Loucy (cell line): ENCODE measurements at regions not wholly inside any gene's neighbourhood (a gene's known extent, or its start where the extent isn't known, plus 50 kb on each side); places are given as distances from the start of the nearest gene placed in this dataset.

Source experiments
- H2AFZ ChIP-seq: fragments of 200-600 bp; sonication (generic); 2 replicates; pipeline ENCODE4 v1.6.0; 2016; ENCODE audit warnings: antibody characterized with exemption, mild to moderate bottlenecking, low read length, moderate library complexity
- H3F3A ChIP-seq: fragments of 200-600 bp; 2 replicates; pipeline ENCODE4 v1.6.0; 2016; ENCODE audit warnings: antibody characterized with exemption, low read depth, mild to moderate bottlenecking
- H3K27me3 ChIP-seq: fragments of 200-600 bp; sonication (generic); 2 replicates; pipeline ENCODE4 v1.6.1; 2014; ENCODE audit warnings: low read length, mild to moderate bottlenecking; ENCODE audit not compliant: insufficient read depth, poor library complexity, severe bottlenecking
- H3K36me3 ChIP-seq: fragments of 200-600 bp; sonication (generic); 2 replicates; pipeline ENCODE4 v1.6.1; 2016; ENCODE audit warnings: low read length; ENCODE audit not compliant: insufficient read depth
- H3K4me1 ChIP-seq: fragments of 200-600 bp; sonication (generic); 2 replicates; pipeline ENCODE4 v1.5.1; 2014; ENCODE audit warnings: low read length, mild to moderate bottlenecking; ENCODE audit not compliant: insufficient read depth, poor library complexity, severe bottlenecking
- H3K4me2 ChIP-seq: fragments of 200-600 bp; sonication (generic); 2 replicates; pipeline ENCODE4 v1.6.0; 2014; ENCODE audit warnings: antibody characterized with exemption, low read length, low read depth, mild to moderate bottlenecking; ENCODE audit not compliant: poor library complexity, severe bottlenecking
- H3K4me3 ChIP-seq: fragments of 200-600 bp; sonication (generic); 2 replicates; pipeline ENCODE4 v1.5.1; 2014; ENCODE audit warnings: low read length, mild to moderate bottlenecking, mixed read lengths; ENCODE audit not compliant: poor library complexity, severe bottlenecking
- H3K79me2 ChIP-seq: fragments of 200-600 bp; sonication (generic); 2 replicates; pipeline ENCODE4 v1.6.1; 2014; ENCODE audit warnings: low read length; ENCODE audit not compliant: insufficient read depth
- H3K9ac ChIP-seq: fragments of 200-600 bp; sonication (generic); 2 replicates; pipeline ENCODE4 v1.6.0; 2014; ENCODE audit warnings: mild to moderate bottlenecking, low read depth, low read length, moderate library complexity; ENCODE audit not compliant: poor library complexity, severe bottlenecking
- H3K9me2 ChIP-seq: fragments of 200-600 bp; sonication (generic); replicated peaks from 2 replicates; pipeline ENCODE4 v1.6.1; 2016; ENCODE audit warnings: low read depth, low read length, mixed read lengths
- H3K9me3 ChIP-seq: fragments of 200-600 bp; sonication (generic); 2 replicates; pipeline ENCODE4 v1.6.1; 2014; ENCODE audit warnings: mild to moderate bottlenecking, antibody characterized with exemption, low read length, low read depth; ENCODE audit not compliant: insufficient read depth
- H4K20me1 ChIP-seq: fragments of 200-600 bp; sonication (generic); 2 replicates; pipeline ENCODE4 v1.6.0; 2014; ENCODE audit warnings: antibody characterized with exemption, low read length, mild to moderate bottlenecking; ENCODE audit not compliant: insufficient read depth, poor library complexity, severe bottlenecking
- CTCF ChIP-seq: fragments of 200-600 bp; sonication (generic); conservative IDR thresholded peaks from 2 replicates; pipeline ENCODE4 v1.5.1; 2014; ENCODE audit warnings: mild to moderate bottlenecking, antibody characterized with exemption, low read length
- EZH2phosphoT487 ChIP-seq: fragments of 200-600 bp; IDR thresholded peaks from 2 replicates; pipeline ENCODE4 v1.6.1; 2018; ENCODE audit warnings: antibody characterized with exemption, mild to moderate bottlenecking, moderate library complexity, borderline replicate concordance

- Histone ChIP-seq H3K4me3 (no peak overlapping the region), H3K36me3 (no peaks in the 10 kb centered on the region), H3K27me3 (no peaks in the 10 kb centered on the region), H3F3A (no peaks in the 10 kb centered on the region), H3K4me1 (no peaks in the 10 kb centered on the region), H4K20me1 (no peaks in the 10 kb centered on the region), H3K9ac (no peak overlapping the region), H3K79me2 (no peaks in the 10 kb centered on the region), H2AFZ (no peak overlapping the region), H3K4me2 (no peak overlapping the region), H3K9me2 (no peaks in the 10 kb centered on the region), H3K9me3 (no peaks in the 10 kb centered on the region)
- no peak for TF ChIP-seq EZH2phosphoT487
- no peak for TF ChIP-seq CTCF
These were observed 727.8 kb upstream of the FAM174A start for GRCh38 chr5:99807346-99807745.

- Histone ChIP-seq H4K20me1 (no peaks in the 10 kb centered on the region), H3K9ac (no peak overlapping the region), H3K9me3 (no peaks in the 10 kb centered on the region), H3K79me2 (no peaks in the 10 kb centered on the region), H3K4me2 (no peak overlapping the region), H3K27me3 (no peaks in the 10 kb centered on the region), H3K9me2 (no peaks in the 10 kb centered on the region), H3K4me3 (no peak overlapping the region), H2AFZ (no peak overlapping the region), H3K4me1 (no peaks in the 10 kb centered on the region), H3F3A (no peaks in the 10 kb centered on the region), H3K36me3 (no peaks in the 10 kb centered on the region)
- TF ChIP-seq CTCF = no peak
- TF ChIP-seq EZH2phosphoT487 = no peak
These were observed 740.1 kb upstream of the FAM174A start for GRCh38 chr5:99795031-99795430.

- H3K4me1 ChIP-seq = no peaks in the 10 kb centered on the region
- H3K27me3 ChIP-seq = no peaks in the 10 kb centered on the region
- no peaks in the 10 kb centered on the region for H3F3A ChIP-seq
- H2AFZ ChIP-seq = no peak overlapping the region
- no peak overlapping the region for H3K4me3 ChIP-seq
- no peaks in the 10 kb centered on the region for H3K79me2 ChIP-seq
- H3K4me2 ChIP-seq = no peak overlapping the region
- no peak overlapping the region for H3K9ac ChIP-seq
- H3K9me2 ChIP-seq = no peaks in the 10 kb centered on the region
- no peaks in the 10 kb centered on the region for H4K20me1 ChIP-seq
- TF ChIP-seq EZH2phosphoT487 (no peak), CTCF (no peak)
- no peaks in the 10 kb centered on the region for H3K36me3 ChIP-seq
- H3K9me3 ChIP-seq = no peaks in the 10 kb centered on the region
These were observed 746.7 kb upstream of the FAM174A start for GRCh38 chr5:99788482-99788881.
